ENCODE measurements at regions not wholly inside any gene's neighbourhood (a gene's known extent, or its start where the extent isn't known, plus 50 kb on each side); places are given as distances from the start of the nearest gene placed in this dataset.

DNA sequence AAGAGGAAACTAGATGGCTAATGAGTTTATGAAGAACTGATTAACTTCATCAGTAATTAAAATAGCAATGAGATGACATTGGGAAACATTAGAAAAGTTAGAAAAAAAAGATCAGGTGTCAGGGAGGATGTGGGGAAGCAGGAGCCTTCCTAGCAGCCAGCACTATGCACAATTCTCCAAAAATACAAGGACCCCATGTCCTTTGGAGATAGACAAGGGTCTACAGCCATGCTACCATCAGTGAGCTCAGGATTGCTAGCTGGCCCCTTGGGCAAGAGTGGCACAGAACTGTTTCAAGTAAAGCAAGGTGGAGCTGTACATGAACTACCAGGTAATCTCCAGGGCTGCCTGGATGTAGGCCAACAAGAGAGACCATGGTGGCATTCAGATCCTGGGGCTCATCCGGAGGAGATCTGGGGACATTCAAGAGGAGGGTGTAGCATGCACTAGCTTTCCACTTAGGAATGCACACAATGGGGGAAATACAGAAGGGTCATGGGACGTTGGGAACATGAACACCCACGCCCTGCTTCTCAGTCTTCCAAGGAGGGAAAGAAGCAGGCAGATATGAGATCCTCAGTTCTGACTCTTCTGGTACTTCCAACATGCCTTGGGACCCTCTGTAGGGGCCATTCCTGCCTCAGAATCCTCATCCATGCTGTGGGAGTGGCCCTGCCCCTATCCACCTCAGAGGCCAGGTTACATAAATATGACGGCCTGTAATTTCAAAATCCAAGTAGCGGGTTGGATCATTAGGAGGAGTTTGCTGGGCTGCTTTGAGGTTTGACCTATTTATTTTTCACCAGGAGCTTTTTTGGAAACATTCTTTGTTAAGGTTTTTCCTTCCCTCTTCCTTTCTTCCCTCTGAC lies 82.2 kb upstream of the HABP2 start:
- no peaks in the 10 kb centered on the region for H3K27me3 ChIP-seq
- no peak overlapping the region for H3K4me3 ChIP-seq
- H3K9me3 ChIP-seq: no peaks in the 10 kb centered on the region
- peaks cover 10% of the 10 kb centered on the region for H3K4me1 ChIP-seq
- intact Hi-C loops (cut with DNase I): no loop called here
- H3K27ac ChIP-seq: no peak overlapping the region
- no peak for DNase-seq
- ATAC-seq: no peak
- 87 to 91% methylated on average over 5 of the region's 5 CpGs for WGBS, 2 donors
- TF ChIP-seq CTCF (IDR thresholded peaks at IDR 0.05): no peak
- TF ChIP-seq POLR2A (IDR thresholded peaks at IDR 0.05): no peak
- no peaks in the 10 kb centered on the region for H3K36me3 ChIP-seq (replicated peaks in 1 of 2; ENCODE audit: insufficient read depth in 1 of 2, low read depth in 2 of 2)

DNA sequence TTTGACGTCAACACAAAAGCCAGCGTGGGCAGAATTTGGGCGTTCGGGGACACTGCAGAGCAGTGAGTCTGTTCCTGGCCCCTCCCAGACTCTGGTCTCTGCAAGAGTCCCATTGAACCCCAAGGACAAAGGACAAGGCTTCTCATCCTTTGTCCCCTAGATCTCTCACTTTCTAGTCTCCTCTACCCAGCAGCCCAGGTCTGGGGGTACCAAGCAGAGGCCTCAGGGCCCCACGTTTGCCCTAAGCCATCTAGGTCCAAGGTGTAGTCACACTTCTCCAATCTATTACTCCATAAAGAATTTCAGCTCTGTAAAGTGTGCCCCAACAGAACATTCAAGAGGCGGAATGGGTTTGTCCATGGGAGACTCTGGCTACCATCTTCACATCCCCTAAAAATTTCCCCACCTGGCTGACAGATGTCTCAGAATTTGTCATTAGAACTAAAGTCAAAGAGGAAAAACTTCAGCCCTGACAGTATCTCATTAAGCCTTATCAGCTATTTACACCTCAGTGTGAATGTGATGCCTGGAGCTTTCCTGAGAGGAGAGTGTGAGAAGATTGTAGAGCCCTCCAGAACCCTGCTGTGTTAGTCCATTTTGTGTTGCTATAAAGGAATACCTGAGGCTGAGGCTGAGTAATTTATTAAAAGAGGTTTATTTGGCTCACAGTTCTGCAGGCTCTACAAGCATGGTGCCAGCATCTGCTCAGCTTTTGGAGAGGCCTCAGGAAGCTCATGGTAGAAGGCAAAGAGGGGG lies 81.4 kb upstream of the HABP2 start:
- H3K4me1 ChIP-seq: peaks cover 10% of the 10 kb centered on the region

GRCh38 chr10:113473011-113473410 lies 79.8 kb upstream of the HABP2 start:
- intact Hi-C loops (cut with DNase I): no loop called here
- no peak overlapping the region for H3K27ac ChIP-seq
- WGBS, 2 donors: 74 to 86% methylated on average over 1 of the region's 1 CpG

More for the DNA sequence above, 81.4 kb upstream of the HABP2 start:
- ATAC-seq: no peak
- H3K27ac ChIP-seq: no peak overlapping the region
- TF ChIP-seq POLR2A (IDR thresholded peaks at IDR 0.05): no peak
- no peak for TF ChIP-seq CTCF (IDR thresholded peaks at IDR 0.05)
- H3K27me3 ChIP-seq: no peaks in the 10 kb centered on the region
- WGBS, 2 donors: 87 to 97% methylated on average over 6 of the region's 6 CpGs
- no peak for DNase-seq
- no peak overlapping the region for H3K4me3 ChIP-seq
- intact Hi-C loops (cut with DNase I): no loop called here
- H3K9me3 ChIP-seq: no peaks in the 10 kb centered on the region
- H3K36me3 ChIP-seq (replicated peaks in 1 of 2; ENCODE audit: insufficient read depth in 1 of 2, low read depth in 2 of 2): no peaks in the 10 kb centered on the region

DNA sequence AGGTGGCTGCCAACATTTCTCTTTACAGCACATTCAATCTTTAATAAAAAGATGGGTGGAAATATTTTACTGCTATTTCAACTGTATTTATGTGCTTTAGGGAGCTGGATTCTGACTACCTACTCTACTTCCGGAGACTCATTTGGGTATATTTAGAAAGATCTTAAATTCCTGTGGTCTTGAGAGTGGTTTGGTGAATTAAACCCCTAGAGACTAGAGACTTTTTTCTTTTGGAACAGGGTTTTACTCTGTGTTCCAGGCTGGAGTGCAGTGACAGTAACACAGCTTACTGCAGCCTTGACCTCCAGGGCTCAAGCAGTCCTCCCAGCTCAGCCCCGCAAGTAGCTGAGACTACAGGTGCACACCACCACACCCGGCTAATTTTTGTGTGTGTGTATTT lies 79.0 kb upstream of the HABP2 start:
- Histone ChIP-seq H3K27ac (no peak overlapping the region), H3K4me1 (peaks cover 10% of the 10 kb centered on the region), H3K27me3 (no peaks in the 10 kb centered on the region), H3K36me3 (replicated peaks in 1 of 2; ENCODE audit: insufficient read depth in 1 of 2, low read depth in 2 of 2) (no peaks in the 10 kb centered on the region), H3K4me3 (no peak overlapping the region), H3K9me3 (no peaks in the 10 kb centered on the region)
- WGBS, 2 donors: 90% methylated on average over 3 of the region's 3 CpGs
- ATAC-seq (no peak), DNase-seq (no peak)
- intact Hi-C loops (cut with DNase I): no loop called here
- TF ChIP-seq POLR2A (IDR thresholded peaks at IDR 0.05) (no peak), CTCF (IDR thresholded peaks at IDR 0.05) (no peak)

More at GRCh38 chr10:113473011-113473410, 79.8 kb upstream of the HABP2 start:
- H3K4me3 ChIP-seq: no peak overlapping the region
- TF ChIP-seq POLR2A (IDR thresholded peaks at IDR 0.05) (no peak), CTCF (IDR thresholded peaks at IDR 0.05) (no peak)
- no peaks in the 10 kb centered on the region for H3K27me3 ChIP-seq
- DNase-seq (no peak), ATAC-seq (no peak)
- no peaks in the 10 kb centered on the region for H3K9me3 ChIP-seq
- H3K4me1 ChIP-seq: peaks cover 10% of the 10 kb centered on the region
- H3K36me3 ChIP-seq (replicated peaks in 1 of 2; ENCODE audit: insufficient read depth in 1 of 2, low read depth in 2 of 2): no peaks in the 10 kb centered on the region

Measured in body of pancreas (tissue), 4 donors.